Activated T-cell treated with anti-CD3 and anti-CD28 coated beads, Interleukin-2, amount 50 U/mL, for 4 hours (primary cell): ENCODE measurements at regions not wholly inside any gene's neighbourhood (a gene's known extent, or its start where the extent isn't known, plus 50 kb on each side); places are given as distances from the start of the nearest gene placed in this dataset.

Experiments used
- ATAC-seq, 2 donors: fragments of 200-7000 bp; cut with Tn5 transposase; one replicate each; pipeline ENCODE4 v1.10.0; 2021
- DNase-seq: peaks from one replicate; pipeline ENCODE4 v3.0.0-alpha.2; 2020
- H3K27me3 Mint-ChIP-seq: one replicate; pipeline ENCODE4 v1.8.0; 2021; ENCODE audit warnings: low read depth, mixed read lengths
- H3K36me3 Mint-ChIP-seq: one replicate; pipeline ENCODE4 v1.8.0; 2022; ENCODE audit warnings: mixed read lengths; ENCODE audit not compliant: insufficient read depth
- H3K4me1 Mint-ChIP-seq: one replicate; pipeline ENCODE4 v1.8.0; 2021; ENCODE audit warnings: low read depth, mixed read lengths
- H3K4me3 Mint-ChIP-seq: one replicate; pipeline ENCODE4 v1.8.0; 2021; ENCODE audit warnings: mild to moderate bottlenecking, moderate library complexity, mixed read lengths
- H3K9me3 Mint-ChIP-seq: one replicate; pipeline ENCODE4 v1.8.0; 2021; ENCODE audit warnings: mixed read lengths

DNA sequence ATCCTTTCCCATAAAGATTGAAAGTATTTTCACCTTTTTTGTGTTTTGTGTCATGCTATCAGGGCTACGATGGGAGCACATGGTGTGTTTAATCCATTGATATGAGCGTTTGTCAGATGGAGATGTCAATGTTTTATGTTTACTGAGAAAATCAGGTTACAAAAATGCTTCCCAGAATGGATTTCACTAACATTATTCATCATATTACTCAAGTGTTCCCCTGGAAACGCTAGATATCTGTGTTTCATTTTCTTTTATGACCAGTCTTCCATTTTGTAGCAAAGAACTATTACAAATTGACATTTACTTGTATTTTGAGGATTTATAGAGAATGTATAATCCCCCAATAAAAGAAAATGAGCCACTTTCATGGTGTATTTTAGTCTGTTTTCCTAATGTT, 293.5 kb upstream of the AKR1E2 start:
- H3K4me3 Mint-ChIP-seq = no peak overlapping the region
- ATAC-seq = no peak
- H3K27me3 Mint-ChIP-seq = peaks cover 6% of the 10 kb centered on the region
- DNase-seq = no peak
- peaks cover 12% of the 10 kb centered on the region for H3K9me3 Mint-ChIP-seq
- H3K4me1 Mint-ChIP-seq = no peaks in the 10 kb centered on the region
- no peaks in the 10 kb centered on the region for H3K36me3 Mint-ChIP-seq

GRCh38 chr10:4532011-4532410, 294.0 kb upstream of the AKR1E2 start:
- ATAC-seq (no peak), DNase-seq (no peak)
- Mint-ChIP-seq H3K4me1 (no peaks in the 10 kb centered on the region), H3K36me3 (no peaks in the 10 kb centered on the region), H3K4me3 (no peak overlapping the region), H3K27me3 (peaks cover 6% of the 10 kb centered on the region), H3K9me3 (peaks cover 9% of the 10 kb centered on the region)

GRCh38 chr10:4529266-4529665, 296.7 kb upstream of the AKR1E2 start:
- no peaks in the 10 kb centered on the region for H3K9me3 Mint-ChIP-seq
- H3K4me3 Mint-ChIP-seq = no peak overlapping the region
- no peak for DNase-seq
- H3K4me1 Mint-ChIP-seq = no peaks in the 10 kb centered on the region
- H3K36me3 Mint-ChIP-seq = no peaks in the 10 kb centered on the region
- H3K27me3 Mint-ChIP-seq = peaks cover 6% of the 10 kb centered on the region
- ATAC-seq = no peak

DNA sequence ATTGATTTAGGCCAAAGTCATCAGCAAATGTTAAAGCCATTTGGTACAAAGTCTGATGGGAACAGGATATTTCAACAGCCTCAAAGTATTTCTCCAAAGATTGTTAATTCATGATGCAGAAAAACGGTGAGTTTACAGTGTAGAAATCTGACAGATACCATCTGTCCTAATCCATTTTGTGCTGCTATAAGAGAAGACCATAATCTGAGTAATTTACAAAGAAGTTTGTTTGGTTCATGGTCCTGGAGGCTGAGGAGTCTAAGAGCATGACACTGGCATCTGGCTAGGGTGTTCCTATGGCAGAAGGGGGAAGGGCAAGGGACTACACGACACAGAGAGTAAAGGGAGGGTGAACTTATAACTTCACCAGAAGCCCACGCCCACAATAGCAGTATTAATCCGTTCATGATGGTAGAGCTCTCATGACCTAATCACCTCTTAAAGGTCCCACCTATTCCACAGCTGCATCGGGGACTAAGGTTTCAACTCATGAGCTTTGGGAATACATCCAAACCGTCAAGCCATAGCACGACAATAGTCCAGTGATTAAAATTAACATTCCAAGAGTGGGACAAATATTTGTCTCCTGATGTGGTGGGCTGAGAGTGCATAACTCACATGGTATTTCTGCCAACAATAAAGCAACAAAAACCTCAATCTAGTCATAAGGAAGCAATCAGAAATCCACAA, 298.6 kb upstream of the AKR1E2 start:
- ATAC-seq = no peak
- Mint-ChIP-seq H3K9me3 (no peaks in the 10 kb centered on the region), H3K36me3 (no peaks in the 10 kb centered on the region), H3K4me1 (no peaks in the 10 kb centered on the region), H3K4me3 (no peak overlapping the region), H3K27me3 (peaks cover 6% of the 10 kb centered on the region)
- DNase-seq = no peak

DNA sequence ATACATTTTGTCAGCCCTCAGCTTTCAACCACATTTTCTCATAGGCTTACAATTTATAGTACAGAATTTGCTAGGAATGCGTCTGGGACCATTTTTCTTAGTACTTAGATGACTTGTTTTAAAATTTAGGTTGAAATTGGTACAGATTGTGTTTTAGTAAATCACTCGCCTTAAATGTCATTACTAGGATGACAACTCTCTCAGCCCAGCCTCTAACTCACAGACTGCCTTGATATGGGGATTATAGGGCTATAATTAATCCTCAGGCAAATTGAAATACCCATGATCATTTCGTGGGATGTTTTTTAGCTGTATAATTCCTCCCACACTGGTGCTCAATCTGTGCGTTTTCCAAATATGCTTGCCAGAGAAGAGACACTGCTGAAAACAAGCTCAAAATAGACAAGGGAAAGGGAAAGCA, 299.7 kb upstream of the AKR1E2 start:
- Mint-ChIP-seq H3K36me3 (no peaks in the 10 kb centered on the region), H3K9me3 (no peaks in the 10 kb centered on the region), H3K4me1 (no peaks in the 10 kb centered on the region), H3K27me3 (peaks cover 2% of the 10 kb centered on the region), H3K4me3 (no peak overlapping the region)
- ATAC-seq (no peak), DNase-seq (no peak)

GRCh38 chr10:4525103-4525502, 300.9 kb upstream of the AKR1E2 start:
- Mint-ChIP-seq H3K9me3 (no peaks in the 10 kb centered on the region), H3K4me1 (no peaks in the 10 kb centered on the region), H3K36me3 (no peaks in the 10 kb centered on the region), H3K27me3 (peaks cover 2% of the 10 kb centered on the region), H3K4me3 (no peak overlapping the region)
- DNase-seq (no peak), ATAC-seq (no peak)

GRCh38 chr10:4522296-4523000, 303.6 kb upstream of the AKR1E2 start:
- no peaks in the 10 kb centered on the region for H3K36me3 Mint-ChIP-seq
- no peak overlapping the region for H3K4me3 Mint-ChIP-seq
- H3K27me3 Mint-ChIP-seq = peaks cover 7% of the 10 kb centered on the region
- H3K4me1 Mint-ChIP-seq = no peaks in the 10 kb centered on the region
- H3K9me3 Mint-ChIP-seq = no peaks in the 10 kb centered on the region
- ATAC-seq = no peak
- DNase-seq = no peak

DNA sequence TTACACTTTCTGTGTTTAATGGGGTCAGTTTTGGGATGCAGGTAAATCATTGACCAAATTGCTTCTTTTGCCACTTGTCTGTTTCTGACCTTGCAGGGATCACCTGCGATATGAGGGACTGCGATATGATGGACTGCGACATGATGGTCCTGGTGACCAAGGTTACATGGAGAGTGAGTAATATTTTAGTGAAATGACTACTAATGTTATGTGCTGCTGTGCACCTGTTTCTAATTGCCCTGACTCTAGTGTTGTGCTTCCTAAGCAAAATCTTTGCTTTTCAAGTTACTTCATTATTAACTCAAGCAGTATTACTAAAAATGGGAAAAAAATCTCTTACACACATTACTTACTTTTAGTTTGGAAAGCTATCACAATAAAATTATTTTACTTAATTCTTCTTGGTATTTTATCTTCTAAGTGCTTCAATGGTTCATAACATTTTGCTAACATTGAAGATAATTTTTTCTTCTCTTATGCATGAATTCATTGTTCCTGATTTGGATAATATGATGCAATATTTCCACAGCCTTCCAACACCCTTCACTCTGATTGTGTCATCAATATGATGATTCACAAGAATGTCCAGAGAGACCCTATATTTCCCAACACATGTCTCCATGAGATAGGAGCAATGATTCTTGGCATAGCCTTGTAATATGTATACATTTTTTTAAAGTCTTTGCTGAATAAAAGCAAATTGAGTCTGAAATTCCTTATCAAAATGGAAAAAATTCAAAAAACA, 306.2 kb upstream of the AKR1E2 start:
- peaks cover 6% of the 10 kb centered on the region for H3K9me3 Mint-ChIP-seq
- H3K4me1 Mint-ChIP-seq = no peaks in the 10 kb centered on the region
- DNase-seq = no peak
- peaks cover 10% of the 10 kb centered on the region for H3K27me3 Mint-ChIP-seq
- ATAC-seq = no peak
- no peak overlapping the region for H3K4me3 Mint-ChIP-seq
- no peaks in the 10 kb centered on the region for H3K36me3 Mint-ChIP-seq

DNA sequence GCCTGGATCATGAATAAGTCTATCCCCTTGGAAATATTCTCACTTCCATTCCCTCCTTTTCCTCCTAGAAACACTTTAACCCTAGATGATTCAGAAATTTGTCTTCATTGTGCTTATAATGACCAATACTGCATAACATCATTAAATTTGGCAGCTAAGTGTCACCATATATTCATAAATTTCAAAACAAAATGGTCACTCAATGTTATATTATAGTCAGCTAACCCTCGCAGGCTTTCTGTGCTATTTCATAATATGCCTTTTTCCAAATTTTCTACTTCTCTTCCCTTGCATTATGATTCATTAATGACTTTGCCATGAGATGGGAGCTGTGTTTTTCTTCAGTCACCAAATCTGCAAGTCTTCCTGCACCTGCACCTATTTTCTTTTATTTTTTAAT, 308.3 kb upstream of the AKR1E2 start:
- peaks cover 10% of the 10 kb centered on the region for H3K27me3 Mint-ChIP-seq

GRCh38 chr10:4515721-4516120, 310.3 kb upstream of the AKR1E2 start:
- Mint-ChIP-seq H3K4me1 (peaks cover 8% of the 10 kb centered on the region), H3K36me3 (no peaks in the 10 kb centered on the region), H3K27me3 (peaks cover 10% of the 10 kb centered on the region), H3K9me3 (peaks cover 6% of the 10 kb centered on the region), H3K4me3 (no peak overlapping the region)
- no peak for ATAC-seq
- no peak for DNase-seq

More for the DNA sequence above, 308.3 kb upstream of the AKR1E2 start:
- H3K36me3 Mint-ChIP-seq = no peaks in the 10 kb centered on the region
- peaks cover 8% of the 10 kb centered on the region for H3K4me1 Mint-ChIP-seq
- H3K4me3 Mint-ChIP-seq = no peak overlapping the region
- peaks cover 6% of the 10 kb centered on the region for H3K9me3 Mint-ChIP-seq
- DNase-seq (no peak), ATAC-seq (no peak)

DNA sequence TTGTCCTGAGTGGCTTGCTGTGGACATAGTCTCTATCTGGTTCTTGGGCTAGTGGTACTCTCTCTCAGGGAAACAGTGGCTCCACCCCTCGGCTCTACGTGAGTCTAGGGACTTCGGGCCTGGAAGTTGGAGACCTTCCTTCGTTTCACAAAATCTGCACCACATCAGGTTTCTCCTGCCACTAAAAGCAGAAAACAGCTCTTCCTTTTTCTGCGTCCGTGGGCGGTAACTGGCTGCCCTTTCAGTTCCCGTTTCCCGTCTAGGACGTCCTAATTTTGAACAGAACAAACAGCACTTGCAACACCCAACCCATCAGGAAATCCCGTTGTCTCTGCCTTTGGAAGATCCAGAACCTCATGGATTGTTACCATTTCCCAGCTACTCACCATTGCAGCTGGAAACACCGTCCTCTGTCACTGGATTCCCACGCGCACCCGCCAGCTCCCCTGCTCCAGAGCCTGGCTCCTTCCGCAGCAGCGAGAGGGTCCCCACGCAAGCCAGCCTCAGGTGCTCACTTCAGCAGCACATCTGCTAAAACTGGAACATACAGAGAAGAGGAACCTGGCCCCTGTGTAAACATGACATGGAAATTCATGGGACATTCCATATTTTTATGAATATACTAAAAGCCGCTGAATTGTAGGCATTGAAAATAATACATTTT, 311.4 kb upstream of the AKR1E2 start:
- H3K36me3 Mint-ChIP-seq = no peaks in the 10 kb centered on the region
- ATAC-seq (no peak), DNase-seq (no peak)
- peaks cover 7% of the 10 kb centered on the region for H3K27me3 Mint-ChIP-seq
- peaks cover 6% of the 10 kb centered on the region for H3K9me3 Mint-ChIP-seq
- H3K4me3 Mint-ChIP-seq = no peak overlapping the region
- H3K4me1 Mint-ChIP-seq = peaks cover 8% of the 10 kb centered on the region

- DNase-seq (no peak), ATAC-seq (no peak)
- Mint-ChIP-seq H3K27me3 (peaks cover 3% of the 10 kb centered on the region), H3K36me3 (no peaks in the 10 kb centered on the region), H3K4me3 (no peak overlapping the region), H3K9me3 (peaks cover 6% of the 10 kb centered on the region), H3K4me1 (peaks cover 8% of the 10 kb centered on the region)
Observed at GRCh38 chr10:4512671-4513240, 313.3 kb upstream of the AKR1E2 start.

GRCh38 chr10:4512196-4512595, 313.8 kb upstream of the AKR1E2 start:
- DNase-seq (no peak), ATAC-seq (no peak)
- H3K36me3 Mint-ChIP-seq = no peaks in the 10 kb centered on the region
- peaks cover 4% of the 10 kb centered on the region for H3K9me3 Mint-ChIP-seq
- peaks cover 3% of the 10 kb centered on the region for H3K27me3 Mint-ChIP-seq
- no peak overlapping the region for H3K4me3 Mint-ChIP-seq
- H3K4me1 Mint-ChIP-seq = peaks cover 8% of the 10 kb centered on the region

DNA sequence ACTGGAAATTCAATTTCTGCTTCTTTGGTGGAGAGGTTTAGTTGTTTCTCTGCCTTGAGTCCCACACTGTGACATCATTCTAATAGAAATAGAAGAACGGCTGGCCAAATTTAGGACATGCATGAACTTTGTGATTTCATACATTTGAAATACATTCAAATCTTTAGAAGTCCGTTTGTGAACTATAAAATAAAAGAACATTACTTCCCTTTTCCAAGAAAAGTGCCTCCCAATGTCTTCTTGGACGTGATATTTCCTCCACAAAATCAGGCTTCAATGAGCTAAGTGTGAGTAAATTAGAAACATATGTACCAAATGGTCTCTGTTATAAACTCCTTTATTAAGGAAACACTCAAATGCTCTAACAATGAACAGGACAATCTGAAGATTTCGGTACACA, 314.5 kb upstream of the AKR1E2 start:
- no peak for DNase-seq
- Mint-ChIP-seq H3K4me3 (no peak overlapping the region), H3K9me3 (no peaks in the 10 kb centered on the region), H3K4me1 (peaks cover 8% of the 10 kb centered on the region), H3K27me3 (peaks cover 3% of the 10 kb centered on the region), H3K36me3 (no peaks in the 10 kb centered on the region)
- ATAC-seq = no peak
